Fibroblast of lung (primary cell): ENCODE measurements at regions not wholly inside any gene's neighbourhood (a gene's known extent, or its start where the extent isn't known, plus 50 kb on each side); places are given as distances from the start of the nearest gene placed in this dataset.

Source experiments
- CTCF ChIP-seq, 2 donors: IDR thresholded peaks in 1 of 2; conservative IDR thresholded peaks in 1 of 2; 1 replicate in 1 of 2; 2 replicates in 1 of 2; pipeline ENCODE4 v1.5.1; 2011 to 2012; ENCODE audit warnings: low read length in 2 of 2, control low read depth in 1 of 2, inconsistent platforms in 1 of 2, low read depth in 1 of 2, mild to moderate bottlenecking in 1 of 2
- EZH2 ChIP-seq: IDR thresholded peaks from 2 replicates; pipeline ENCODE4 v1.5.1; 2012; ENCODE audit warnings: low read length, control low read depth, mild to moderate bottlenecking; ENCODE audit errors: missing control alignments

GRCh38 chr2:138414014-138414413 is 87.6 kb upstream of the SPOPL start:
- no peak for TF ChIP-seq CTCF (conservative IDR thresholded peaks at IDR 0.05 in 1 of 2, IDR thresholded peaks at IDR 0.05 in 1 of 2; ENCODE audit: low read depth in 1 of 2, low read length in 2 of 2)
- TF ChIP-seq EZH2 = no peak
